ENCODE measurements at regions not wholly inside any gene's neighbourhood (a gene's known extent, or its start where the extent isn't known, plus 50 kb on each side); places are given as distances from the start of the nearest gene placed in this dataset.
"Not testable (repeated sequence)": the region's sequence is repeated elsewhere in the genome, so short reads cannot be mapped to it uniquely, and the experiment has no call there.

- no peak for DNase-seq (ENCODE audit: low spot score)
Observed at GRCh38 chr14:105903971-105904370, 377.6 kb downstream of the TMEM121 start.

GRCh38 chr14:105904379-105904778, 378.0 kb downstream of the TMEM121 start:
- no peak for DNase-seq (ENCODE audit: low spot score)

DNA sequence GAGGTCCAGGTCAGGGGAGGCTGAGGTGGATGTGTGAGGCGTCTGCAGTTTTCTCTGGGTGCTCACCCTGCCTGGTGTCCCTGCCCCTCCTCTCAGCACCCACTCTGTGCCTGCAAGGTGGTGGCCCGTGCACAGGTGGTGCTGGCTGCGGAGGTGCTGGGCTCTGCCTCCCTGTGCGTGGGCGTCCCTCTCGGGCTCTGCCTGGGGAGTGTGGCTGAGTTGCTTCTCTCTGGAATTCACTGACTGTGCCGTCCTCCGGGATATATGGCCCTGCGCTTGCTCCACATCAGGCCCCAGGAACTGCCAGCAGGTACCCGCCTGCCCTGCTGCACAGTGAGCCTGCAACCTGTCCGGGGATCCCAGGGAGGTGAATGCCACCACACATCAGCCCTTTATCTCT, 379.1 kb downstream of the TMEM121 start:
- DNase-seq (ENCODE audit: low spot score) = no peak

- DNase-seq (ENCODE audit: low spot score) = no peak
Observed at GRCh38 chr14:105907276-105907675, 380.9 kb downstream of the TMEM121 start.

DNA sequence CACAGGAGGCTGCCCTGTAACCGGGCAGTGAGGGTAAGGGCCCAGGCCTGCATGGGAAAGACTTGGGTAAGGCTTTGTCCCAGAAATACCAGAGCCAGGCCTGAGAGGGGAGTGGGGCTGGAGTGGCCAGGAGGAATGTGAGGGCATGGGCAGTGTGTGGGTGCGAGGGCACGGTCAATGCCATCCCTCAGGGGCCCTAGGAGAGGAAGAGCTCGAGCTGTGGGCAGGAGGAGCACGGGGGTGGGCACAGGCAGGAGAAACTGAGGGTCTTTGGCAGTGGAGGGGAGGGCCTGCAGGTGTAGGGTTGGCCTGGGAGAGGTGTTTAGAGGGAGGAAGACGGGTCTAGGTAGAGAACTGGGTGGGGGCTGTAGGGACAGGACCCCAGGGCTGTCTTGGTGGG, 381.6 kb downstream of the TMEM121 start:
- no peak for DNase-seq (ENCODE audit: low spot score)

- no peak for DNase-seq (ENCODE audit: low spot score)
Observed at GRCh38 chr14:105908481-105908911, 382.1 kb downstream of the TMEM121 start.

DNA sequence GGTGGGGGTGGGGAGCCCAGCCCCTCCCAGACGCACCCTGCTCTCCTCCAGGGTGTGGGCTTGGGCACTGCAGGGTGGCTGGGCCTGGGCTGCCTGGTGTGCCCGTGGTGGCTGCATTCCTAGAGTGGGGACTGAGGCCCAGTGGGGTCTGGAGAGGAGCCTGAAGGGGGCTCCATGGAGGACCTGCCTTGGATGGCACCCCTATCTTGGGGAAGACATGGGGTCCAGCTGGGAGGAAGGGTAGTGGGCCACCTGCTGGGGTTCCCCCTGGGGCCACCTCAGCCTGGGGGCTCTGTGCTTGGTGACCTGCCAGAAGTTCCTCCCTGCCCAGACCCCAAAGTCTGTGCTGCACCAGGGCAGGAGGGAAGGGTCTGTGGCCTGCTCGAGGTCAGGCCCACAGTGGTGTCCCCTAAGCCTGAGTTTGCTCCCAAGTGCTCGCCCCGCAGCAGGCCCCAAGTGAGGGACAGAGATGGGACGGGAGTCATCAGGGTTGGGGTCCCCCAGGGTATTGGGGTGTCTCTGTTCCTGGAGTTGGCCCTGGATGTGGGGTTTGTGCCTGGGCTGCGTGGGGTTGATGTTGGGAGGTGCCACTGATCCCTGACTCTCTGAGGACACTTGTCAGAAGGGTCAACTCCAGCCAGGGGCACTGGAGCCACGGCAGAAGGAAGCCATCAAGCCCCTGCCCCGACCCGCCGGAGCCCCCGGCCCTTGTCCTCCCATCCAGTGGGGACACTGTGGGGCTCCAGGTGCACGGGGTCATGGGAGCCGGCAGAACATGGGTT, 382.9 kb downstream of the TMEM121 start:
- DNase-seq (ENCODE audit: low spot score) = no peak

DNA sequence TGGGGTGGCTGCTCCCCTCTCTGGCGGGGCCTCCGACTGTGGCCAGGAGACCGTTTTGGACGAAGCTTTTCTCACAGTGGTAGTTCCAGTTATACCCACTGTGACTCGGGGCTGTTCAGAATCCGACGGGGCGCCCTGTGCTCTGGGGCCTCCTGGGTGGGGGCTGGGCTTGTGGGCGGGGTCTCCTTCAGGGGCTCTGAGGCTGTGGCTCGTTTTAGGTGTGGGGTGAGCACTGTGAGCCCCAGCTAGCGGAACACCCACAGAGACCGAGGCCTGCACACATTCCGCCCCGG, 383.4 kb downstream of the TMEM121 start:
- not testable (repeated sequence) for DNase-seq (ENCODE audit: low spot score)

- DNase-seq (ENCODE audit: low spot score) = no peak
Observed at GRCh38 chr14:105910426-105910825, 384.0 kb downstream of the TMEM121 start.

- DNase-seq (ENCODE audit: low spot score) = no peak
Observed at GRCh38 chr14:105911006-105911847, 384.8 kb downstream of the TMEM121 start.

DNA sequence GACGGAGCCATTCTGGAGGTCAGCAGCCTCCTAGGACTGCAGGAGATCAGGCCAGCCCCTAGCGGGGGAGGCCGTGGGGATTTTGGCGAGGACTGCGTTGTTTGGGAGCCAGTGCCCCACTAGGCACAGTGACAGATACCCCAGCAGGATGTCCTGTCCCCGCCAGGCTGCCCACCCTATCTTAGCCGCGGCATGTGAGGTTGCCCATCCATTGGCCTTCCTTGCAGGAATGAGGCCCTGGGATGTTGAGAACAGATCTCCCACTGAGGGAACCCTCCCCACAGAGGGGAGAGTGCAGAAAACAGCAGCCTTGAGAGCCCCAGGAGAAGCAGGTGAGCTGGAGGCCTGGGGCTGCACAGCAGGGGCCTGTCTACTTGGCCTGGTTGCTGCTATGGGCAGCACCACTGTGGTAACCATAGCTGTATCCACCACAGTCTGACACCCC, 385.5 kb downstream of the TMEM121 start:
- not testable (repeated sequence) for DNase-seq (ENCODE audit: low spot score)

- no peak for DNase-seq (ENCODE audit: low spot score)
Observed at GRCh38 chr14:105912641-105913180, 386.3 kb downstream of the TMEM121 start.

DNA sequence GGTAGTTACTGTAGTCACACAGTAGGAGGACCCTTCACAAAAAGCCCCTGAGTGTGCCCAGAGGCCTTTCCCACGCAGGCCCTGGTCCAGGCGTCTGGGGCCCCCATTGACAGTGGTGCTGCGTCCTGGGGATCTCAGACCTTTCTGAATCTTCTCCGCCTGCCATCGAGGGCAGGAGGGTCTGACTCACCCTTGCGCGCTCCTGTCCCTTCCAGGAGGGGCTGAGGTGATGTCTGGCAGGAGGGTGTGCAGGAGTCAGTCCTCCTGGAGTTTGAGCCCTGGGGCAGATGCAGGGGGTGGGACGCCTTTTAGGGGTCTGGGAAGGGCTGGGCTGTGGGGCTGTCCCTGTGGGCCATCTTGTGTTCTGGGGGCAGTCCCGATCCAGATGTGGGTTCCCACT, 386.8 kb downstream of the TMEM121 start:
- DNase-seq (ENCODE audit: low spot score) = no peak

DNA sequence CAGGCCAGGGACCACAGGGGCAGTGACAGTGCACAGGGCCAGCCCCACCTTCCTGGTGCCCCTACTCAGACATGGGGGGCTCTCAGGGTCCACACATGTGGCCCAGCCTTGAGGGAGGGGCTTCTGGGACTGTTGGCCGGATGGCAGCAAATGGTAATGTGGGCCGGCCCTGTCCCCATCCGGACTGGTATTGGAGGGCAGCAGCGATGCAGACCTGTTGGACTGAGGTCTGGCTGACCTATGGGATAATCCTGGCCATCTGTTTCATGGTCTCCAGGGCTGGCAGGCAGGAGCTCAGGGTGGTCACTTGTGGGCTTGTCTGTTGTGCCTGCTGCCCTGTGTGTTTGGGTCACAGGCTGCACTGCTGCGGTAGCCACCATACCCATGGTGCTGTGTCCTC, 387.5 kb downstream of the TMEM121 start:
- DNase-seq (ENCODE audit: low spot score) = no peak

GRCh38 chr14:105914281-105914680, 387.9 kb downstream of the TMEM121 start:
- not testable (repeated sequence) for DNase-seq (ENCODE audit: low spot score)

- no peak for DNase-seq (ENCODE audit: low spot score)
Observed at GRCh38 chr14:105914738-105915385, 388.5 kb downstream of the TMEM121 start.

- not testable (repeated sequence) for DNase-seq (ENCODE audit: low spot score)
Observed at GRCh38 chr14:105915546-105915945, 389.2 kb downstream of the TMEM121 start.

DNA sequence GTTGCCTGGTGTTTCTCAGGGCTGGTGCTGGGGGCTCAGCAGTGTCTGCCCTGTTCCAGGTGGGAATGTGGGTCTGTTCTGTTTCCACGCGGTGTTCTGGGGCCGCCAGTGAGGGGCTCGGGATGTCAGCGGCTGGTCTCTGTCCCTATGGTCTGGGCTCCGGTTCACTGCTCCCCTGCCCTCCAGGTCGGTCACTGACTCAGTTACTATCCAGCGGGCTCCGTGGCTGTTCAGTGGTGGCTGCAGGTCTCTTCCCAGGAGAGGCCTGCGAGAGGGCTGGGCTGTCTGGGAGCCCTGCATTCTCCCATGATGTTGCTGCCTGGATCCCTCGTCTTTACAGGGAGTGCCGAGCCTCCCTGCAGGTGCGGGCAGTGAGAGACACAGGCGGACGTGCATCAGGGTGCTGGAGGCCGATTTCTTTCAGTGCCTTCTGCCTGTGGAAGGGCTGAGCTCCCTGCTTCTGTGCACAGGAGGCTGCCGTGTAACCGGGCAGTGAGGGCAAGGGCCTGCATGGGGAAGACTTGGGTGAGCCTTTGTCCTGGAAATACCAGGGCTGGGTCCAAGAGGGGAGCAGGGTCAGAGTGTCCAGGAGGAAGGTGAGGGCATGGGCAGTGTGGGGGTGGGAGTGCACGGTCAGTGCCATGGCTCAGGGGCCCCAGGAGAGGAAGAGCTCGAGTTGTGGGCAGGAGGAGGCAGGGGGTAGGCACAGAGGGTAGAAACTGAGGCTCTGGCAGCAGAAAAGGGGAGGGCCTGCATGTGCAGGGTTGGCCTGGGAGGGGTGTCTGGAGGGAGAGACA, 391.0 kb downstream of the TMEM121 start:
- DNase-seq (ENCODE audit: low spot score) = not testable (repeated sequence)

DNA sequence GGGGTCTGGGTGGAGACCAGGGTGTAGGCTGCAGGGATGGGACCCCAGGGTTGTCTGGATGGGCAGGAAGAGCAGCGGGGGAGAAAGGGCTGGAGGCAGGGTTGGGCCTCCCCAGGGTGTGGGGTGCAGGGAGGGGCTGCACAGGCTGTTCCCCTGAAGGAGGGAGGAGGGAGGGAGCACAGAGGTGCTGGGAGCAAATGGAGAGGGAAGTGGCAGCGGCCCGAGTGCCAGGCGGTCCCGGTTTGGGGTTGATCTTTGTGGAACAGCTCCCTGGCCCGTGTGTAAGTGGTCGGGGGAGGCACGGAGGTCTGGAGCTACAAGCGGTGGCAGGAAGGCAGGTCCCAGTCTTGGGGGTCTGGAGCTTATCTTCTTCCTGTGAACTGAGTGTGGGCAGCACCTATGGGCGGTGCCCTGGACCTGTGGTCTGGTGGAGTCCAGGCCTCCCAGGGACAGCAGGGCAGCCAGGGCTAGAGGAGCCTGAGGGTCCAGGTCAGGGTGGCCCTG, 391.6 kb downstream of the TMEM121 start:
- no peak for DNase-seq (ENCODE audit: low spot score)

DNA sequence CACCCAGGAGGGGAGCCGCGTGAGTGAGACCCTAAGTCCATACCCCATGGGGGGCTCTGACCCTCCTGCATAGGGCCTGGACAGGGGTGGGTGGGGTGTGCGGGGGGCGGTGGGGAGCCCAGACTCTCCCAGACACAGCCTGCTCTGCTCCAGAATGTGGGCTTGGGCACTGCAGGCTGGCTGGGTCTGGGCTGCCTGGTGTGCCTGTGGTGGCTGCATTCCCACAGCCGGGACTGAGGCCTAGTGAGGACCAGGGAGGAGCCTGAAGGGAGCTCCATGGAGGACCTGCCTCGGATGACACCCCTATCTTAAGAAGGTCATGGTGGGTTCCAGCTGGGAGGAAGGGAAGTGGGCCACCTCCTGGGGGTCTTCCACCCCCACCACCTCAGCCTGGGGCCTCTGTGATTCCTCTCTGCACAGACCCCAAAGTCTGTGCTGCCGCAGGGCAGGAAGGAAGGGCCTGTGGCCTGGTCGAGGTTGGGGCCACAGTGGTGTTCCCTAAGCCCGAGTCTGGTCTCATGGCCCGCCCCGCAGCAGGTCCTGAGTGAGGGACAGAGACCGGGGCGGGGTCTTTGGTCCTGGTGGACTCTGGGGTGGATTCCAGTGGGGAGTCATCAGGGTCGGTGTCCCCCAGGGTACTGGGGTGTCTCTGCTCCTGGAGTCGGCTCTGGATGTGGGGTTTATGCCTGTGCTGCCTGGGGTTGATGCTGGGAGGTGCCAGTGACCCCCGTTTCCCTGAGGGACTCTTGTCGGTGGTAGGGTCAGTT, 392.3 kb downstream of the TMEM121 start:
- no peak for DNase-seq (ENCODE audit: low spot score)
